Thyroid gland (tissue), 4 donors: ENCODE measurements at regions not wholly inside any gene's neighbourhood (a gene's known extent, or its start where the extent isn't known, plus 50 kb on each side); places are given as distances from the start of the nearest gene placed in this dataset.

ENCODE experiments used
- POLR2A ChIP-seq, 2 donors: fragments of 450-650 bp; IDR thresholded peaks; one replicate each; pipeline ENCODE4 v1.6.1; 2017; ENCODE audit warnings: antibody characterized with exemption in 2 of 2, mild to moderate bottlenecking in 2 of 2, moderate library complexity in 1 of 2
- TF ChIP-seq, protein P1 (sequence below), 6 experiments: fragments of 200-600 bp in 3 of 6; fragments of 450-650 bp in 3 of 6; sonication (generic) in 3 of 6; IDR thresholded peaks; one replicate each; pipeline ENCODE4 v1.5.1; 2016 to 2019; ENCODE audit warnings: antibody characterized with exemption in 6 of 6, mild to moderate bottlenecking in 2 of 6, inconsistent platforms in 1 of 6, moderate library complexity in 1 of 6

DNA sequence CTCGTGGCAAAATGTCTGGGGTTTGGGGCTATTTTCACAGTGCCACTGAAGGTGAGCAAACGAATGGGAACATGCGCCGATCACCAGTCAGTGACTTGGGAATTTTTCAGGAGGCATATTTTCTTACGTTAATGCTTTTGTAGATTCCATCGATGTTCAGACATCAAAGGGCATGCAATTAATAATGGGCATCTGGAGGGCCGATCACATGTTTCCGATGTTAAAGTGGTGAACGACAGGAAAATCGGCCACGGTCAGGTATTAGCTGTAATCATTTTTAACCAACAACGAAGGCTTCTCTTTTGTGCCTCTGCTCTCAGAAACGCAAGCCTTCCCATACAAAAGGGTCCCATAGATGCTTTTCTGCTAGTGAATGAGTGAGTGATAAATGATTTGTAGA lies 155.0 kb upstream of the PITX1 start:
- TF ChIP-seq, protein P1, sequence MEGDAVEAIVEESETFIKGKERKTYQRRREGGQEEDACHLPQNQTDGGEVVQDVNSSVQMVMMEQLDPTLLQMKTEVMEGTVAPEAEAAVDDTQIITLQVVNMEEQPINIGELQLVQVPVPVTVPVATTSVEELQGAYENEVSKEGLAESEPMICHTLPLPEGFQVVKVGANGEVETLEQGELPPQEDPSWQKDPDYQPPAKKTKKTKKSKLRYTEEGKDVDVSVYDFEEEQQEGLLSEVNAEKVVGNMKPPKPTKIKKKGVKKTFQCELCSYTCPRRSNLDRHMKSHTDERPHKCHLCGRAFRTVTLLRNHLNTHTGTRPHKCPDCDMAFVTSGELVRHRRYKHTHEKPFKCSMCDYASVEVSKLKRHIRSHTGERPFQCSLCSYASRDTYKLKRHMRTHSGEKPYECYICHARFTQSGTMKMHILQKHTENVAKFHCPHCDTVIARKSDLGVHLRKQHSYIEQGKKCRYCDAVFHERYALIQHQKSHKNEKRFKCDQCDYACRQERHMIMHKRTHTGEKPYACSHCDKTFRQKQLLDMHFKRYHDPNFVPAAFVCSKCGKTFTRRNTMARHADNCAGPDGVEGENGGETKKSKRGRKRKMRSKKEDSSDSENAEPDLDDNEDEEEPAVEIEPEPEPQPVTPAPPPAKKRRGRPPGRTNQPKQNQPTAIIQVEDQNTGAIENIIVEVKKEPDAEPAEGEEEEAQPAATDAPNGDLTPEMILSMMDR (IDR thresholded peaks at IDR 0.05), result no peak
- no peak for TF ChIP-seq POLR2A (IDR thresholded peaks at IDR 0.05)
